ENCODE measurements at regions not wholly inside any gene's neighbourhood (a gene's known extent, or its start where the extent isn't known, plus 50 kb on each side); places are given as distances from the start of the nearest gene placed in this dataset.

DNA sequence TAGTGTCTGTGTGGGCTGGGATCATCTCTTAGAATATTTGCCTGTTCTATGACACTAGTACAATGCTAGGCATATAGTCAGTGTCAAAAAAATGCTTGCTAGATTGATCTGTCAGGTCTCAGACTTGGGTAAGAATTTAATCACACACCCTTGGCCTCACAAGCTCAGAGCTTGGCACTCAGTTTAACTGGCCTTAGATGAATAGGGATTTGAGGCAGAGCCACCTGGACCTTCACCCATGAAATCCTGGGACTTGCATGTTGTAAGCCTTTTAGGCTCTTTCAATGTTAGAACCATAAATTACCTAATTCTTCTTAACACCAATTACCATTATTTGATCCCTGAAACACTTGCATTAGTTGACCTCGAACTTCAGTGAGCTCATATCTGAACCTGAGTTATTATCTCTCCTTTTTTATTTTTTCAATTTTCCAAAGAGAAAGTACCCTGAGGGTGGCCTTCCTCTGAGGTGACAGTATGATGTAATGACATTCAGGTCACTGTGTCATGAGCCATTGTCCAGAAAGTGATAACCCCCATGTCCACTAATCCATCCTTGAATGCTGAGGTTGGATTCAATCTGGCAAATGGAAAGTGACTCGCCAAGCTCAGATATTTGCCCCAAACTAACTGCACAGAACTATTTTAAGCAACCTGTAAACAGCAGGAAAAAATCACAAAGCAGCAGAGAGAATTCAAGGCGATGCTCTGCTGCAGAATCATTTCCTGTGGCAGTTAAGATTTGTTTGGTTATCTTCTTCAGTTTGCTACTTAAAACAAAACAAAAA is 615.2 kb upstream of the NR2F2 start:
- Histone ChIP-seq H3K4me2 (no peak overlapping the region), H3K36me3 (ENCODE audit: insufficient read depth) (no peaks in the 10 kb centered on the region), H3K9me2 (ENCODE audit: insufficient read depth) (peaks cover 5% of the 10 kb centered on the region; the same call in 1 of the 2 replicates), H2AFZ (no peak overlapping the region), H3K79me2 (replicated peaks; ENCODE audit: insufficient read depth) (no peaks in the 10 kb centered on the region), H3K4me1 (ENCODE audit: insufficient read depth) (peaks cover 8% of the 10 kb centered on the region; the same call in 1 of the 2 replicates), H3K27me3 (ENCODE audit: insufficient read depth) (no peaks in the 10 kb centered on the region), H3K4me3 (no peak overlapping the region), H3F3A (replicated peaks; ENCODE audit: low read depth) (no peaks in the 10 kb centered on the region), H3K27ac (ENCODE audit: low read depth) (no peak overlapping the region), H4K20me1 (replicated peaks; ENCODE audit: insufficient read depth) (no peaks in the 10 kb centered on the region)
- TF ChIP-seq, protein P1, sequence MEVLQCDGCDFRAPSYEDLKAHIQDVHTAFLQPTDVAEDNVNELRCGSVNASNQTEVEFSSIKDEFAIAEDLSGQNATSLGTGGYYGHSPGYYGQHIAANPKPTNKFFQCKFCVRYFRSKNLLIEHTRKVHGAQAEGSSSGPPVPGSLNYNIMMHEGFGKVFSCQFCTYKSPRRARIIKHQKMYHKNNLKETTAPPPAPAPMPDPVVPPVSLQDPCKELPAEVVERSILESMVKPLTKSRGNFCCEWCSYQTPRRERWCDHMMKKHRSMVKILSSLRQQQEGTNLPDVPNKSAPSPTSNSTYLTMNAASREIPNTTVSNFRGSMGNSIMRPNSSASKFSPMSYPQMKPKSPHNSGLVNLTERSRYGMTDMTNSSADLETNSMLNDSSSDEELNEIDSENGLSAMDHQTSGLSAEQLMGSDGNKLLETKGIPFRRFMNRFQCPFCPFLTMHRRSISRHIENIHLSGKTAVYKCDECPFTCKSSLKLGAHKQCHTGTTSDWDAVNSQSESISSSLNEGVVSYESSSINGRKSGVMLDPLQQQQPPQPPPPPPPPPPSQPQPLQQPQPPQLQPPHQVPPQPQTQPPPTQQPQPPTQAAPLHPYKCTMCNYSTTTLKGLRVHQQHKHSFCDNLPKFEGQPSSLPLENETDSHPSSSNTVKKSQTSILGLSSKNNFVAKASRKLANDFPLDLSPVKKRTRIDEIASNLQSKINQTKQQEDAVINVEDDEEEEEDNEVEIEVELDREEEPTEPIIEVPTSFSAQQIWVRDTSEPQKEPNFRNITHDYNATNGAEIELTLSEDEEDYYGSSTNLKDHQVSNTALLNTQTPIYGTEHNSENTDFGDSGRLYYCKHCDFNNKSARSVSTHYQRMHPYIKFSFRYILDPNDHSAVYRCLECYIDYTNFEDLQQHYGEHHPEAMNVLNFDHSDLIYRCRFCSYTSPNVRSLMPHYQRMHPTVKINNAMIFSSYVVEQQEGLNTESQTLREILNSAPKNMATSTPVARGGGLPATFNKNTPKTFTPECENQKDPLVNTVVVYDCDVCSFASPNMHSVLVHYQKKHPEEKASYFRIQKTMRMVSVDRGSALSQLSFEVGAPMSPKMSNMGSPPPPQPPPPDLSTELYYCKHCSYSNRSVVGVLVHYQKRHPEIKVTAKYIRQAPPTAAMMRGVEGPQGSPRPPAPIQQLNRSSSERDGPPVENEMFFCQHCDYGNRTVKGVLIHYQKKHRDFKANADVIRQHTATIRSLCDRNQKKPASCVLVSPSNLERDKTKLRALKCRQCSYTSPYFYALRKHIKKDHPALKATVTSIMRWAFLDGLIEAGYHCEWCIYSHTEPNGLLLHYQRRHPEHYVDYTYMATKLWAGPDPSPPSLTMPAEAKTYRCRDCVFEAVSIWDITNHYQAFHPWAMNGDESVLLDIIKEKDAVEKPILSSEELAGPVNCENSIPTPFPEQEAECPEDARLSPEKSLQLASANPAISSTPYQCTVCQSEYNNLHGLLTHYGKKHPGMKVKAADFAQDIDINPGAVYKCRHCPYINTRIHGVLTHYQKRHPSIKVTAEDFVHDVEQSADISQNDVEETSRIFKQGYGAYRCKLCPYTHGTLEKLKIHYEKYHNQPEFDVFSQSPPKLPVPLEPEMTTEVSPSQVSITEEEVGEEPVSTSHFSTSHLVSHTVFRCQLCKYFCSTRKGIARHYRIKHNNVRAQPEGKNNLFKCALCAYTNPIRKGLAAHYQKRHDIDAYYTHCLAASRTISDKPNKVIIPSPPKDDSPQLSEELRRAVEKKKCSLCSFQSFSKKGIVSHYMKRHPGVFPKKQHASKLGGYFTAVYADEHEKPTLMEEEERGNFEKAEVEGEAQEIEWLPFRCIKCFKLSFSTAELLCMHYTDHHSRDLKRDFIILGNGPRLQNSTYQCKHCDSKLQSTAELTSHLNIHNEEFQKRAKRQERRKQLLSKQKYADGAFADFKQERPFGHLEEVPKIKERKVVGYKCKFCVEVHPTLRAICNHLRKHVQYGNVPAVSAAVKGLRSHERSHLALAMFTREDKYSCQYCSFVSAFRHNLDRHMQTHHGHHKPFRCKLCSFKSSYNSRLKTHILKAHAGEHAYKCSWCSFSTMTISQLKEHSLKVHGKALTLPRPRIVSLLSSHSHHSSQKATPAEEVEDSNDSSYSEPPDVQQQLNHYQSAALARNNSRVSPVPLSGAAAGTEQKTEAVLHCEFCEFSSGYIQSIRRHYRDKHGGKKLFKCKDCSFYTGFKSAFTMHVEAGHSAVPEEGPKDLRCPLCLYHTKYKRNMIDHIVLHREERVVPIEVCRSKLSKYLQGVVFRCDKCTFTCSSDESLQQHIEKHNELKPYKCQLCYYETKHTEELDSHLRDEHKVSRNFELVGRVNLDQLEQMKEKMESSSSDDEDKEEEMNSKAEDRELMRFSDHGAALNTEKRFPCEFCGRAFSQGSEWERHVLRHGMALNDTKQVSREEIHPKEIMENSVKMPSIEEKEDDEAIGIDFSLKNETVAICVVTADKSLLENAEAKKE (CRISPR knock-in tag; IDR thresholded peaks at IDR 0.05) = no peak
- no peak for TF ChIP-seq STAT1 (IDR thresholded peaks at IDR 0.05; ENCODE audit: unreplicated experiment)
- no peak for TF ChIP-seq CREB1 (CRISPR knock-in tag; IDR thresholded peaks at IDR 0.05; ENCODE audit: low read depth)
- no peak for TF ChIP-seq NANOG (IDR thresholded peaks at IDR 0.05; ENCODE audit: borderline replicate concordance)
- TF ChIP-seq, protein P2, sequence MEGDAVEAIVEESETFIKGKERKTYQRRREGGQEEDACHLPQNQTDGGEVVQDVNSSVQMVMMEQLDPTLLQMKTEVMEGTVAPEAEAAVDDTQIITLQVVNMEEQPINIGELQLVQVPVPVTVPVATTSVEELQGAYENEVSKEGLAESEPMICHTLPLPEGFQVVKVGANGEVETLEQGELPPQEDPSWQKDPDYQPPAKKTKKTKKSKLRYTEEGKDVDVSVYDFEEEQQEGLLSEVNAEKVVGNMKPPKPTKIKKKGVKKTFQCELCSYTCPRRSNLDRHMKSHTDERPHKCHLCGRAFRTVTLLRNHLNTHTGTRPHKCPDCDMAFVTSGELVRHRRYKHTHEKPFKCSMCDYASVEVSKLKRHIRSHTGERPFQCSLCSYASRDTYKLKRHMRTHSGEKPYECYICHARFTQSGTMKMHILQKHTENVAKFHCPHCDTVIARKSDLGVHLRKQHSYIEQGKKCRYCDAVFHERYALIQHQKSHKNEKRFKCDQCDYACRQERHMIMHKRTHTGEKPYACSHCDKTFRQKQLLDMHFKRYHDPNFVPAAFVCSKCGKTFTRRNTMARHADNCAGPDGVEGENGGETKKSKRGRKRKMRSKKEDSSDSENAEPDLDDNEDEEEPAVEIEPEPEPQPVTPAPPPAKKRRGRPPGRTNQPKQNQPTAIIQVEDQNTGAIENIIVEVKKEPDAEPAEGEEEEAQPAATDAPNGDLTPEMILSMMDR (conservative IDR thresholded peaks at IDR 0.05; ENCODE audit: low read depth in 2 of 2) = no peak
- no peak for TF ChIP-seq ZNF331 (CRISPR knock-in tag; IDR thresholded peaks at IDR 0.05; ENCODE audit: low read depth)
- TF ChIP-seq EZH2phosphoT487 (IDR thresholded peaks at IDR 0.05; ENCODE audit: unreplicated experiment) = no peak
- TF ChIP-seq JUNB (IDR thresholded peaks at IDR 0.05; ENCODE audit: unreplicated experiment) = no peak
- TF ChIP-seq ZNF114 (CRISPR knock-in tag; IDR thresholded peaks at IDR 0.05) = no peak
- TF ChIP-seq, protein P3, sequence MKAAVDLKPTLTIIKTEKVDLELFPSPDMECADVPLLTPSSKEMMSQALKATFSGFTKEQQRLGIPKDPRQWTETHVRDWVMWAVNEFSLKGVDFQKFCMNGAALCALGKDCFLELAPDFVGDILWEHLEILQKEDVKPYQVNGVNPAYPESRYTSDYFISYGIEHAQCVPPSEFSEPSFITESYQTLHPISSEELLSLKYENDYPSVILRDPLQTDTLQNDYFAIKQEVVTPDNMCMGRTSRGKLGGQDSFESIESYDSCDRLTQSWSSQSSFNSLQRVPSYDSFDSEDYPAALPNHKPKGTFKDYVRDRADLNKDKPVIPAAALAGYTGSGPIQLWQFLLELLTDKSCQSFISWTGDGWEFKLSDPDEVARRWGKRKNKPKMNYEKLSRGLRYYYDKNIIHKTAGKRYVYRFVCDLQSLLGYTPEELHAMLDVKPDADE (IDR thresholded peaks at IDR 0.05) = no peak
- TF ChIP-seq, protein P4, sequence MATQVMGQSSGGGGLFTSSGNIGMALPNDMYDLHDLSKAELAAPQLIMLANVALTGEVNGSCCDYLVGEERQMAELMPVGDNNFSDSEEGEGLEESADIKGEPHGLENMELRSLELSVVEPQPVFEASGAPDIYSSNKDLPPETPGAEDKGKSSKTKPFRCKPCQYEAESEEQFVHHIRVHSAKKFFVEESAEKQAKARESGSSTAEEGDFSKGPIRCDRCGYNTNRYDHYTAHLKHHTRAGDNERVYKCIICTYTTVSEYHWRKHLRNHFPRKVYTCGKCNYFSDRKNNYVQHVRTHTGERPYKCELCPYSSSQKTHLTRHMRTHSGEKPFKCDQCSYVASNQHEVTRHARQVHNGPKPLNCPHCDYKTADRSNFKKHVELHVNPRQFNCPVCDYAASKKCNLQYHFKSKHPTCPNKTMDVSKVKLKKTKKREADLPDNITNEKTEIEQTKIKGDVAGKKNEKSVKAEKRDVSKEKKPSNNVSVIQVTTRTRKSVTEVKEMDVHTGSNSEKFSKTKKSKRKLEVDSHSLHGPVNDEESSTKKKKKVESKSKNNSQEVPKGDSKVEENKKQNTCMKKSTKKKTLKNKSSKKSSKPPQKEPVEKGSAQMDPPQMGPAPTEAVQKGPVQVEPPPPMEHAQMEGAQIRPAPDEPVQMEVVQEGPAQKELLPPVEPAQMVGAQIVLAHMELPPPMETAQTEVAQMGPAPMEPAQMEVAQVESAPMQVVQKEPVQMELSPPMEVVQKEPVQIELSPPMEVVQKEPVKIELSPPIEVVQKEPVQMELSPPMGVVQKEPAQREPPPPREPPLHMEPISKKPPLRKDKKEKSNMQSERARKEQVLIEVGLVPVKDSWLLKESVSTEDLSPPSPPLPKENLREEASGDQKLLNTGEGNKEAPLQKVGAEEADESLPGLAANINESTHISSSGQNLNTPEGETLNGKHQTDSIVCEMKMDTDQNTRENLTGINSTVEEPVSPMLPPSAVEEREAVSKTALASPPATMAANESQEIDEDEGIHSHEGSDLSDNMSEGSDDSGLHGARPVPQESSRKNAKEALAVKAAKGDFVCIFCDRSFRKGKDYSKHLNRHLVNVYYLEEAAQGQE (IDR thresholded peaks at IDR 0.05; ENCODE audit: unreplicated experiment) = no peak
- no peak for TF ChIP-seq EZH2 (IDR thresholded peaks at IDR 0.05; ENCODE audit: low read depth, unreplicated experiment)
- no peak for TF ChIP-seq POLR2AphosphoS5 (IDR thresholded peaks at IDR 0.05; ENCODE audit: low read depth)
- ATAC-seq (no peak), DNase-seq (ENCODE audit: low spot score) (no peak)
- peaks cover 6% of the 10 kb centered on the region for H3K27me3 Mint-ChIP-seq (ENCODE audit: insufficient read depth, low read depth, poor library complexity)
- peaks cover 14% of the 10 kb centered on the region; the same call in 2 of the 3 replicates for H3K4me1 Mint-ChIP-seq
- no peak overlapping the region for H3K4me3 Mint-ChIP-seq
- H3K9me3 Mint-ChIP-seq = no peaks in the 10 kb centered on the region
- no peaks in the 10 kb centered on the region for H3K36me3 Mint-ChIP-seq (ENCODE audit: low read depth)
- no peak overlapping the region for H3K27ac Mint-ChIP-seq
